ENCODE measurements at regions not wholly inside any gene's neighbourhood (a gene's known extent, or its start where the extent isn't known, plus 50 kb on each side); places are given as distances from the start of the nearest gene placed in this dataset.

DNA sequence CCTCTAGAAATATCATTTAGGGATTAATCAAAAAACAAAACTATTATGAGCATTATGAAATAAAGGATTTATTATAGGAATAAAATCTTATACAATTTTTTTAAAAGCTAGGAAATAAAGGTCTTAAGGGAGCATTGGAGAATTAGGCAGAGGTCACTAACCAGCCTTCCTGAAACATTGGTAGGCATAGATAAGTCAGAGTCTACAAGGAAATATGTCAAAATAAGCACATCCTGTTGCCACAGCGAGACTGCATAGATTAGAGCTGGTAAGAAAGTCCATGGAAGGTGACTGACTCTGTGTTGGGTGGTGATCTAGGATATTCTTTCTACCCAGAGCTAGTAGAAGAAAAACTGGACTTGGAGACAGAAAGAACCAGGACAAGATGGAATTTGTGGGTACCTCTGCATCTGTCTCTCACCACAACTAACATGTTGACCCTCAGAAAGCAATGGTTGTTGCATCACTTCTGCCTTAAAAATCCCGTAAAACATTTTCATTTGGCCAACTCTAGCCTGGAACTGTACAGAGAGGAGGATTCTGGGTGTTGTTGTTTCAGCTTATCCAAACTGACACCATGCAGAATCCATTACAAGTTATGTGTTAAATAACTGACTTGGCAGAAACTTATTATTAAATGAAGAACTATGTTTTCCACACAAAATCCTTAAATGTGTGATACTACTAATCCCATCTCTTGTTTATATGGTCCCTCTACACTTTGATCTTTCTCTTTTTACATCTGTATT is 77.1 kb downstream of the FBXO5 start:
- no peak for DNase-seq (ENCODE audit: low spot score)
- Histone ChIP-seq H3K27ac (ENCODE audit: low read depth, low read length, poor library complexity, severe bottlenecking) (no peak overlapping the region), H3K9me3 (ENCODE audit: low read depth, low read length, poor library complexity, severe bottlenecking) (no peaks in the 10 kb centered on the region), H3K4me3 (ENCODE audit: low read depth, low read length, poor library complexity, severe bottlenecking) (no peak overlapping the region), H3K27me3 (replicated peaks; ENCODE audit: insufficient read depth, low read depth, low read length, poor library complexity) (peaks cover 50% of the 10 kb centered on the region), H3K4me1 (ENCODE audit: insufficient read depth, low read length, poor library complexity, severe bottlenecking) (no peaks in the 10 kb centered on the region), H3K36me3 (ENCODE audit: insufficient read depth, low read length, poor library complexity, severe bottlenecking) (no peaks in the 10 kb centered on the region)
- no TSS peak for BruUV-seq (replicated peaks)
- POLR2A ChIA-PET (ENCODE audit: low non-redundant PET): no interaction called here
- intact Hi-C loops (cut with micrococcal nuclease; ENCODE audit: unreplicated experiment): no loop called here
- CTCF ChIA-PET: no interaction called here
- TF ChIP-seq, protein P1, sequence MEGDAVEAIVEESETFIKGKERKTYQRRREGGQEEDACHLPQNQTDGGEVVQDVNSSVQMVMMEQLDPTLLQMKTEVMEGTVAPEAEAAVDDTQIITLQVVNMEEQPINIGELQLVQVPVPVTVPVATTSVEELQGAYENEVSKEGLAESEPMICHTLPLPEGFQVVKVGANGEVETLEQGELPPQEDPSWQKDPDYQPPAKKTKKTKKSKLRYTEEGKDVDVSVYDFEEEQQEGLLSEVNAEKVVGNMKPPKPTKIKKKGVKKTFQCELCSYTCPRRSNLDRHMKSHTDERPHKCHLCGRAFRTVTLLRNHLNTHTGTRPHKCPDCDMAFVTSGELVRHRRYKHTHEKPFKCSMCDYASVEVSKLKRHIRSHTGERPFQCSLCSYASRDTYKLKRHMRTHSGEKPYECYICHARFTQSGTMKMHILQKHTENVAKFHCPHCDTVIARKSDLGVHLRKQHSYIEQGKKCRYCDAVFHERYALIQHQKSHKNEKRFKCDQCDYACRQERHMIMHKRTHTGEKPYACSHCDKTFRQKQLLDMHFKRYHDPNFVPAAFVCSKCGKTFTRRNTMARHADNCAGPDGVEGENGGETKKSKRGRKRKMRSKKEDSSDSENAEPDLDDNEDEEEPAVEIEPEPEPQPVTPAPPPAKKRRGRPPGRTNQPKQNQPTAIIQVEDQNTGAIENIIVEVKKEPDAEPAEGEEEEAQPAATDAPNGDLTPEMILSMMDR (conservative IDR thresholded peaks at IDR 0.05; ENCODE audit: low read depth, low read length): no peak
- TF ChIP-seq EZH2 (IDR thresholded peaks at IDR 0.05; ENCODE audit: borderline replicate concordance, low read depth, low read length, poor library complexity, severe bottlenecking): no peak

DNA sequence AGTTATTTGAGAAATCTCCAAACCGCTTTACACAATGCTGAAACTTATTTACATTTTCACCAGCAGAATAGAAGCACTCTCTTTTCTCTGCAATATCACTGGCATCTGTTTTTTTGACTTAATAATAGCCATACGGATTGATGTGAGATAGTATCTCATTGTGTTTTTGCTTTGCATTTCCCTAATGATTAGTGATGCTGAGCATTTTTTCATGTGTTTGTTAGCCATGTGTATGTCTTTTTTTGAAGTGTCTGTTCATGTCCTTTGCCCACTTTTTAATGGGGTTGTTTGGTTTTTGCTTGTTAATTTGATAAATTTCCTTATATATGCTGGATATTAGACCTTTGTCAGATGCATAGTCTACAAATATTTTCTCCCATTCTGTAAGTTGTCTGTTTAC is 73.6 kb downstream of the FBXO5 start:
- Histone ChIP-seq H3K9me3 (ENCODE audit: low read depth, low read length, poor library complexity, severe bottlenecking) (peaks cover 4% of the 10 kb centered on the region), H3K36me3 (ENCODE audit: insufficient read depth, low read length, poor library complexity, severe bottlenecking) (no peaks in the 10 kb centered on the region), H3K27me3 (replicated peaks; ENCODE audit: insufficient read depth, low read depth, low read length, poor library complexity) (peaks cover 39% of the 10 kb centered on the region), H3K4me3 (ENCODE audit: low read depth, low read length, poor library complexity, severe bottlenecking) (no peak overlapping the region), H3K4me1 (ENCODE audit: insufficient read depth, low read length, poor library complexity, severe bottlenecking) (no peaks in the 10 kb centered on the region), H3K27ac (ENCODE audit: low read depth, low read length, poor library complexity, severe bottlenecking) (no peak overlapping the region)
- ChIA-PET POLR2A (ENCODE audit: low non-redundant PET) (no interaction called here), CTCF (no interaction called here)
- intact Hi-C loops (cut with micrococcal nuclease; ENCODE audit: unreplicated experiment): no loop called here
- TF ChIP-seq, protein P1 (conservative IDR thresholded peaks at IDR 0.05; ENCODE audit: low read depth, low read length): no peak
- no peak for DNase-seq (ENCODE audit: low spot score)
- no TSS peak for BruUV-seq (replicated peaks)

DNA sequence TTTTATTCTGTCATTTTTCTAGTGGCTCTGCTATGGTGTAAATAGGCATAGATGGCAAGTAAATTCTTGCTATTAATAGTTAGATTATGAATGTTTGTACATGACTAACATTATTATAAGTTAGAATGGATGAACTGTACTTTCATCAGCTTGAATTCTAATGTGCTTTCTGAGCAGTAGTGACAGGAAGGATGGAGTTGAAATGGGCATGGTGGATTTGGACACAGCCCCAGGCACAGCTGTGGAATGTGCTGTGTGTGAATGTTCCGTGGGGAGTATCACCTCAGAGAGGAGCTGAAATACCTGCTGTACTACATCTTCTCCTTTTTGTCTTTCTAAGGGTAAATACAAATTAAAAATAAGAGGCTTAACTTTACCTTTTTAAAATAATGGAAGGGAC is 66.8 kb downstream of the FBXO5 start:
- H3K9me3 ChIP-seq (ENCODE audit: low read depth, low read length, poor library complexity, severe bottlenecking): peaks cover 4% of the 10 kb centered on the region
- H3K4me1 ChIP-seq (ENCODE audit: insufficient read depth, low read length, poor library complexity, severe bottlenecking): no peaks in the 10 kb centered on the region
- peaks cover 9% of the 10 kb centered on the region for H3K27me3 ChIP-seq (replicated peaks; ENCODE audit: insufficient read depth, low read depth, low read length, poor library complexity)
- no peak overlapping the region for H3K27ac ChIP-seq (ENCODE audit: low read depth, low read length, poor library complexity, severe bottlenecking)
- ChIA-PET CTCF (no interaction called here), POLR2A (ENCODE audit: low non-redundant PET) (no interaction called here)
- intact Hi-C loops (cut with micrococcal nuclease; ENCODE audit: unreplicated experiment): no loop called here
- TF ChIP-seq, protein P1 (conservative IDR thresholded peaks at IDR 0.05; ENCODE audit: low read depth, low read length): no peak
- no peak for TF ChIP-seq EZH2 (IDR thresholded peaks at IDR 0.05; ENCODE audit: borderline replicate concordance, low read depth, low read length, poor library complexity, severe bottlenecking)
- no peak overlapping the region for H3K4me3 ChIP-seq (ENCODE audit: low read depth, low read length, poor library complexity, severe bottlenecking)
- DNase-seq (ENCODE audit: low spot score): no peak
- BruUV-seq (replicated peaks): no TSS peak
- no peaks in the 10 kb centered on the region for H3K36me3 ChIP-seq (ENCODE audit: insufficient read depth, low read length, poor library complexity, severe bottlenecking)
